ENCODE measurements at regions not wholly inside any gene's neighbourhood (a gene's known extent, or its start where the extent isn't known, plus 50 kb on each side); places are given as distances from the start of the nearest gene placed in this dataset.

- intact Hi-C loops (cut with DNase I), result no loop called here
- Histone ChIP-seq H3K27me3 (no peaks in the 10 kb centered on the region), H3K4me3 (no peak overlapping the region), H3K27ac (no peak overlapping the region), H3K36me3 (no peaks in the 10 kb centered on the region), H3K4me1 (no peaks in the 10 kb centered on the region), H3K9me3 (no peaks in the 10 kb centered on the region)
- ATAC-seq (no peak), DNase-seq (no peak)
- no peak for TF ChIP-seq CTCF (IDR thresholded peaks at IDR 0.05)
Measured at GRCh38 chr5:98200726-98201541, 572.5 kb upstream of the RGMB start.

GRCh38 chr5:98204798-98205197 is 568.7 kb upstream of the RGMB start:
- intact Hi-C loops (cut with DNase I), result no loop called here
- H3K27me3 ChIP-seq, result no peaks in the 10 kb centered on the region
- no peak for ATAC-seq
- no peak for TF ChIP-seq CTCF (IDR thresholded peaks at IDR 0.05)
- H3K4me3 ChIP-seq, result no peak overlapping the region
- DNase-seq, result no peak
- no peak overlapping the region for H3K27ac ChIP-seq
- no peaks in the 10 kb centered on the region for H3K4me1 ChIP-seq
- H3K9me3 ChIP-seq, result no peaks in the 10 kb centered on the region
- no peaks in the 10 kb centered on the region for H3K36me3 ChIP-seq

- Histone ChIP-seq H3K4me3 (no peak overlapping the region), H3K36me3 (no peaks in the 10 kb centered on the region), H3K27ac (no peak overlapping the region), H3K4me1 (no peaks in the 10 kb centered on the region), H3K27me3 (no peaks in the 10 kb centered on the region), H3K9me3 (no peaks in the 10 kb centered on the region)
- ATAC-seq (no peak), DNase-seq (no peak)
- no peak for TF ChIP-seq CTCF (IDR thresholded peaks at IDR 0.05)
- intact Hi-C loops (cut with DNase I), result no loop called here
Measured at GRCh38 chr5:98205691-98206461, 567.6 kb upstream of the RGMB start.

- ATAC-seq, result no peak
- H3K36me3 ChIP-seq, result no peaks in the 10 kb centered on the region
- DNase-seq, result no peak
- no peaks in the 10 kb centered on the region for H3K27me3 ChIP-seq
- H3K27ac ChIP-seq, result no peak overlapping the region
- no peaks in the 10 kb centered on the region for H3K9me3 ChIP-seq
- no peaks in the 10 kb centered on the region for H3K4me1 ChIP-seq
- TF ChIP-seq CTCF (IDR thresholded peaks at IDR 0.05), result no peak
- intact Hi-C loops (cut with DNase I), result no loop called here
- H3K4me3 ChIP-seq, result no peak overlapping the region
Measured at GRCh38 chr5:98206566-98206965, 566.9 kb upstream of the RGMB start.

GRCh38 chr5:98209418-98209817 is 564.0 kb upstream of the RGMB start:
- no peaks in the 10 kb centered on the region for H3K36me3 ChIP-seq
- no peaks in the 10 kb centered on the region for H3K9me3 ChIP-seq
- ATAC-seq (no peak), DNase-seq (no peak)
- intact Hi-C loops (cut with DNase I), result no loop called here
- TF ChIP-seq CTCF (IDR thresholded peaks at IDR 0.05), result no peak
- no peaks in the 10 kb centered on the region for H3K27me3 ChIP-seq
- no peak overlapping the region for H3K27ac ChIP-seq
- no peak overlapping the region for H3K4me3 ChIP-seq
- H3K4me1 ChIP-seq, result no peaks in the 10 kb centered on the region

Measured in upper lobe of right lung (tissue), 1 donor.